Fibroblast of upper back skin (primary cell): ENCODE measurements at regions not wholly inside any gene's neighbourhood (a gene's known extent, or its start where the extent isn't known, plus 50 kb on each side); places are given as distances from the start of the nearest gene placed in this dataset.
A peak's percentile ranks its signal among the peaks of the same experiment; 100 is the strongest.
"Not testable (repeated sequence)": the region's sequence is repeated elsewhere in the genome, so short reads cannot be mapped to it uniquely, and the experiment has no call there.

ENCODE experiments used
- DNase-seq: peaks from one replicate; pipeline ENCODE4 v3.0.0-alpha.2; 2013

GRCh38 chr9:94472806-94473360 is 82.0 kb upstream of the PCAT7 start:
- DNase-seq, result peak; percentile 74

GRCh38 chr9:94478755-94479730 is 75.8 kb upstream of the PCAT7 start:
- no peak for DNase-seq

- DNase-seq, result no peak
Measured at GRCh38 chr9:94479757-94480156, 75.1 kb upstream of the PCAT7 start.

GRCh38 chr9:94480205-94480604 is 74.7 kb upstream of the PCAT7 start:
- no peak for DNase-seq

GRCh38 chr9:94482110-94482509 is 72.8 kb upstream of the PCAT7 start:
- no peak for DNase-seq

- peak; percentile 10 for DNase-seq
Measured at GRCh38 chr9:94490465-94490864, 64.4 kb upstream of the PCAT7 start.

- DNase-seq, result not testable (repeated sequence)
Measured at GRCh38 chr9:94492125-94492524, 62.8 kb upstream of the PCAT7 start.

GRCh38 chr9:94498801-94499453 is 56.0 kb upstream of the PCAT7 start:
- no peak for DNase-seq

- no peak for DNase-seq
Measured at GRCh38 chr9:94504358-94504757, 50.5 kb upstream of the PCAT7 start.
